K562 (cell line): ENCODE measurements at regions not wholly inside any gene's neighbourhood (a gene's known extent, or its start where the extent isn't known, plus 50 kb on each side); places are given as distances from the start of the nearest gene placed in this dataset.

Experiments
- ATAC-seq: fragments of 200-7000 bp; cut with Tn5 transposase; 3 replicates; pipeline ENCODE4 v1.9.1; 2020; ENCODE audit warnings: moderate library complexity
- BruUV-seq: library from RNA; stranded (reverse); fragments of 400-500 nt; replicated peaks from 2 replicates; lab custom pipeline; 2021; lab: Mats Ljungman, UMichigan
- CTCF ChIA-PET: fragments of 300-600 bp; formaldehyde crosslinking; extraction: SDS; loops from one replicate; lab custom pipeline; 2021; ENCODE audit warnings: low intra/inter-chr PET ratio; lab: Yijun Ruan, JAX
- POLR2A ChIA-PET: fragments of 300-600, 350-650 bp; sonication (Branson Sonifier 250); formaldehyde crosslinking; extraction: SDS; loops from one replicate; lab custom pipeline; 2021; ENCODE audit warnings: antibody characterized with exemption, inconsistent platforms; lab: Yijun Ruan, JAX
- DNase-seq, 4 experiments: peaks; one replicate each; pipeline versions ENCODE4 v3.0.0 to v3.0.0-alpha.2; 2011 to 2018; ENCODE audit warnings: low spot score in 3 of 4, mixed read lengths in 3 of 4; ENCODE audit errors: extremely low read depth in 1 of 4
- FAIRE-seq: peaks from 2 replicates; lab custom pipeline; 2011; peaks lifted over from hg19 to GRCh38; lab: Jason Lieb, UNC
- H2AFZ ChIP-seq: 2 replicates; pipeline ENCODE4 v1.6.0; 2011; ENCODE audit warnings: low read depth, low read length, control low read depth, inconsistent platforms
- H3K27ac ChIP-seq: fragments of 200-600 bp; 3 replicates; pipeline ENCODE4 v1.8.0; 2011; ENCODE audit warnings: low read depth, mild to moderate bottlenecking, control low read depth, inconsistent platforms, low read length, moderate library complexity, mixed read lengths; ENCODE audit errors: extremely low read depth
- H3K27me3 ChIP-seq, 2 experiments: fragments of 300-600 bp in 1 of 2; 2 replicates in 1 of 2; 3 replicates in 1 of 2; pipeline versions ENCODE4 v1.6.0 to v1.8.0; 2011; ENCODE audit warnings: inconsistent platforms in 2 of 2, low read length in 2 of 2, mild to moderate bottlenecking in 1 of 2, mixed read lengths in 1 of 2, moderate library complexity in 1 of 2; ENCODE audit not compliant: control insufficient read depth in 2 of 2, insufficient read depth in 2 of 2
- H3K36me3 ChIP-seq: fragments of 300-600 bp; 3 replicates; pipeline ENCODE4 v1.8.0; 2011; ENCODE audit warnings: mild to moderate bottlenecking, low read length, inconsistent platforms; ENCODE audit not compliant: control insufficient read depth, insufficient read depth
- H3K4me1 ChIP-seq, 2 experiments: fragments of 200-600 bp in 1 of 2; replicated peaks in 1 of 2; 2 replicates in 1 of 2; 3 replicates in 1 of 2; pipeline versions ENCODE4 v1.5.1 to v1.8.0; 2011; ENCODE audit warnings: inconsistent platforms in 2 of 2, low read length in 2 of 2, mild to moderate bottlenecking in 1 of 2, mixed read lengths in 1 of 2, moderate library complexity in 1 of 2; ENCODE audit not compliant: control insufficient read depth in 2 of 2, insufficient read depth in 2 of 2
- H3K4me2 ChIP-seq: 2 replicates; pipeline ENCODE4 v1.6.1; 2011; ENCODE audit warnings: low read length, control low read depth, inconsistent platforms, mixed read lengths; ENCODE audit not compliant: insufficient read depth
- H3K4me3 ChIP-seq: fragments of 200-600 bp; sonication (generic), shearing (Covaris generic); 2 replicates; pipeline ENCODE4 v1.5.1; 2016; ENCODE audit warnings: control low read depth, inconsistent platforms
- H3K79me2 ChIP-seq: fragments of 200-600 bp; 3 replicates; pipeline ENCODE4 v1.8.0; 2011; ENCODE audit warnings: low read length, inconsistent platforms; ENCODE audit not compliant: control insufficient read depth, insufficient read depth
- H3K9ac ChIP-seq, 2 experiments: 2 replicates each; pipeline versions ENCODE4 v1.6.0 to v1.6.1; 2011; ENCODE audit warnings: low read depth in 2 of 2, low read length in 2 of 2, control low read depth in 1 of 2, inconsistent platforms in 1 of 2, mild to moderate bottlenecking in 1 of 2, mixed read lengths in 1 of 2; ENCODE audit not compliant: insufficient read depth in 1 of 2
- H3K9me1 ChIP-seq: one replicate; pipeline ENCODE4 v1.6.0; 2011; ENCODE audit warnings: inconsistent platforms, mild to moderate bottlenecking, low read length, moderate library complexity; ENCODE audit not compliant: control insufficient read depth, insufficient read depth
- H3K9me3 ChIP-seq: replicated peaks from 2 replicates; pipeline ENCODE4 v1.5.1; 2011; ENCODE audit warnings: low read depth, low read length, inconsistent platforms; ENCODE audit not compliant: control insufficient read depth, insufficient read depth
- H4K20me1 ChIP-seq: replicated peaks from 2 replicates; pipeline ENCODE4 v1.6.1; 2011; ENCODE audit warnings: low read length, inconsistent platforms, mixed read lengths; ENCODE audit not compliant: control insufficient read depth, insufficient read depth
- CEBPB ChIP-seq: fragments of 450-650 bp; IDR thresholded peaks from 2 replicates; pipeline ENCODE4 v1.6.1; 2016; ENCODE audit warnings: missing genetic modification characterization, missing compliant biosample characterization
- CEBPG ChIP-seq, 3 experiments: fragments of 200-800 bp in 1 of 3; sonication (Bioruptor generic) in 1 of 3; sonication (generic) in 1 of 3; formaldehyde crosslinking in 1 of 3; IDR thresholded peaks in 2 of 3; conservative IDR thresholded peaks in 1 of 3; 2 replicates each; pipeline versions ENCODE4 v1.6.1 to v1.8.0; 2016 to 2022; ENCODE audit warnings: missing compliant biosample characterization in 2 of 3, missing genetic modification characterization in 2 of 3, mild to moderate bottlenecking in 1 of 3, missing genetic modification reagents in 1 of 3
- EZH2 ChIP-seq: IDR thresholded peaks from 2 replicates; pipeline ENCODE4 v1.6.1; 2012; ENCODE audit warnings: low read depth, mild to moderate bottlenecking, inconsistent platforms, low read length, borderline replicate concordance
- FOXM1 ChIP-seq, 2 experiments: fragments of 450-650 bp in 1 of 2; sonication (generic) in 1 of 2; formaldehyde crosslinking in 1 of 2; IDR thresholded peaks; 2 replicates each; pipeline versions ENCODE4 v1.6.1 to v1.9.0; 2017 to 2022; ENCODE audit warnings: low read depth in 2 of 2, mild to moderate bottlenecking in 2 of 2, missing genetic modification reagents in 1 of 2, moderate library complexity in 1 of 2
- HDAC1 ChIP-seq, 2 experiments: fragments of 450-650 bp; IDR thresholded peaks; 2 replicates each; pipeline ENCODE4 v1.6.1; 2016 to 2017; ENCODE audit warnings: inconsistent platforms in 1 of 2, mild to moderate bottlenecking in 1 of 2, moderate library complexity in 1 of 2
- HEY1 ChIP-seq: fragments of 250-450 bp; sonication (Bioruptor Pico); IDR thresholded peaks from 2 replicates; pipeline ENCODE4 v1.5.0; 2020; ENCODE audit warnings: mild to moderate bottlenecking, moderate library complexity, borderline replicate concordance
- MAFK ChIP-seq: IDR thresholded peaks from 2 replicates; pipeline ENCODE4 v1.6.1; 2011; ENCODE audit warnings: low read length, improper control_type of control experiment
- PHF8 ChIP-seq: fragments of 200-600 bp; sonication (generic); IDR thresholded peaks from 2 replicates; pipeline ENCODE4 v1.6.1; 2012; ENCODE audit warnings: mixed run types, mild to moderate bottlenecking, inconsistent platforms, low read length, moderate library complexity, borderline replicate concordance
- SRF ChIP-seq, 2 experiments: fragments of 250-450, 450-650 bp in 1 of 2; sonication (Bioruptor Pico) in 1 of 2; sonication (generic) in 1 of 2; formaldehyde crosslinking; IDR thresholded peaks; 2 replicates each; pipeline versions ENCODE4 v1.5.0 to v1.5.1; 2020 to 2022; ENCODE audit warnings: mild to moderate bottlenecking in 1 of 2, missing genetic modification reagents in 1 of 2
- TAF9B ChIP-seq: fragments of 450-650 bp; IDR thresholded peaks from 2 replicates; pipeline ENCODE4 v1.6.1; 2018; ENCODE audit warnings: mild to moderate bottlenecking; ENCODE audit not compliant: partially characterized antibody
- TARDBP ChIP-seq: fragments of 450-650 bp; IDR thresholded peaks from 2 replicates; pipeline ENCODE4 v1.6.1; 2016
- UBTF ChIP-seq, 2 experiments: IDR thresholded peaks; 2 replicates each; pipeline ENCODE4 v1.6.1; 2012; ENCODE audit warnings: improper control_type of control experiment in 2 of 2, low read depth in 2 of 2, low read length in 2 of 2, borderline replicate concordance in 1 of 2
- XRCC3 ChIP-seq: fragments of 450-650 bp; IDR thresholded peaks from 2 replicates; pipeline ENCODE4 v1.6.1; 2017; ENCODE audit warnings: mild to moderate bottlenecking, moderate library complexity
- ZBTB2 ChIP-seq: fragments of 450-650 bp; IDR thresholded peaks from 2 replicates; pipeline ENCODE4 v1.6.1; 2016; ENCODE audit warnings: antibody characterized with exemption
- ZNF175 ChIP-seq: fragments of 200-800 bp; sonication (Bioruptor generic); IDR thresholded peaks from 2 replicates; pipeline ENCODE4 v1.6.1; 2016; ENCODE audit warnings: low read depth, mild to moderate bottlenecking, missing genetic modification characterization, missing compliant biosample characterization
- ZNF217 ChIP-seq: sonication (generic); formaldehyde crosslinking; IDR thresholded peaks from 2 replicates; pipeline ENCODE4 v1.8.0; 2022; ENCODE audit warnings: mild to moderate bottlenecking, missing genetic modification reagents
- ZNF655 ChIP-seq: fragments of 250-450 bp; sonication (Bioruptor Pico); IDR thresholded peaks from 2 replicates; pipeline ENCODE4 v1.5.0; 2021
- ZNF696 ChIP-seq: fragments of 250-450 bp; sonication (Bioruptor Pico); conservative IDR thresholded peaks from 2 replicates; pipeline ENCODE4 v1.4.0; 2020; ENCODE audit warnings: mild to moderate bottlenecking, moderate library complexity
- whole genome bisulfite sequencing: fragments of 100-300 bp; shearing (Covaris generic); methylation state at CpG from one replicate; pipeline ENCODE4 v1.1.6; 2016; ENCODE audit warnings: low coverage, mixed read lengths; ENCODE audit not compliant: insufficient coverage; ENCODE audit errors: missing lambda C conversion rate; 5-methylcytosine and 5-hydroxymethylcytosine counted together
- in situ Hi-C: fragments of 300-500 bp; cut with MboI; formaldehyde crosslinking; loops from 4 replicates; pipeline ENCODE4 v1.15.0; 2018; ENCODE audit warnings: inconsistent platforms, mixed read lengths
- intact Hi-C: fragments of 100-400 bp; cut with micrococcal nuclease; formaldehyde crosslinking; loops from 2 replicates; pipeline ENCODE4 v1.14.2; 2022

- Histone ChIP-seq H3K79me2 (no peaks in the 10 kb centered on the region), H3K36me3 (no peaks in the 10 kb centered on the region), H3K4me1 (peaks cover 0 to 4% of the 10 kb centered on the region in 2 experiments; a peak in 3 of 5 replicates), H3K9me3 (no peaks in the 10 kb centered on the region), H3K9me1 (no peaks in the 10 kb centered on the region), H2AFZ (no peak overlapping the region), H3K27me3 (peaks cover 0 to 12% of the 10 kb centered on the region in 2 experiments; a peak in 2 of 5 replicates), H3K9ac (no peak overlapping the region), H3K4me2 (no peak overlapping the region), H4K20me1 (no peaks in the 10 kb centered on the region), H3K27ac (no peak overlapping the region), H3K4me3 (no peak overlapping the region)
- intact Hi-C loops: no loop called here
- ATAC-seq (no peak), FAIRE-seq (no peak), DNase-seq (no peak)
- BruUV-seq: no TSS peak
- WGBS: 36% methylated on average over 5 of the region's 5 CpGs
- ChIA-PET CTCF (no interaction called here), POLR2A (interaction anchor here (0.6 to 1.5 kb wide), 2 partner anchors 9 to 486 kb away, joined by 3 to 5 read pairs; no protein-coding TSS in a partner anchor)
- in situ Hi-C loops: no loop called here
- TF ChIP-seq UBTF (IDR thresholded peaks at IDR 0.05; ENCODE audit: borderline replicate concordance in 1 of 2, low read depth in 2 of 2, low read length in 2 of 2) (no peak), CEBPB (tag) (no peak), ZNF655 (CRISPR knock-in tag) (no peak), ZBTB2 (no peak), SRF (CRISPR knock-in tag; IDR thresholded peaks at IDR 0.05) (no peak), TAF9B (no peak), CEBPG (CRISPR knock-in tag; IDR thresholded peaks at IDR 0.05) (no peak), CEBPG (tag; conservative IDR thresholded peaks at IDR 0.05 in 1 of 2, IDR thresholded peaks at IDR 0.05 in 1 of 2) (no peak), PHF8 (no peak), ZNF217 (no peak), XRCC3 (no peak), ZNF175 (CRISPR knock-in tag) (no peak), HDAC1 (IDR thresholded peaks at IDR 0.05) (no peak), FOXM1 (IDR thresholded peaks at IDR 0.05; ENCODE audit: low read depth) (no peak), FOXM1 (CRISPR knock-in tag; IDR thresholded peaks at IDR 0.05; ENCODE audit: low read depth) (no peak), ZNF696 (CRISPR knock-in tag) (no peak), TARDBP (no peak), EZH2 (no peak), HEY1 (CRISPR knock-in tag) (no peak), MAFK (no peak)
Observed at GRCh38 chr10:3699916-3700315, 85.1 kb downstream of the KLF6 start.
